NT2/D1 (cell line): ENCODE measurements at regions not wholly inside any gene's neighbourhood (a gene's known extent, or its start where the extent isn't known, plus 50 kb on each side); places are given as distances from the start of the nearest gene placed in this dataset.

Experiments
- SUZ12 ChIP-seq: IDR thresholded peaks from 2 replicates; pipeline ENCODE4 v1.6.1; 2011; ENCODE audit not compliant: insufficient read length, insufficient read depth; ENCODE audit errors: extremely low read depth
- YY1 ChIP-seq: IDR thresholded peaks from 2 replicates; pipeline ENCODE4 v1.6.1; 2011; ENCODE audit not compliant: insufficient read length, insufficient read depth
- ZNF274 ChIP-seq: IDR thresholded peaks from 2 replicates; pipeline ENCODE4 v1.6.1; 2011; ENCODE audit warnings: mild to moderate bottlenecking, low read depth, low read length

DNA sequence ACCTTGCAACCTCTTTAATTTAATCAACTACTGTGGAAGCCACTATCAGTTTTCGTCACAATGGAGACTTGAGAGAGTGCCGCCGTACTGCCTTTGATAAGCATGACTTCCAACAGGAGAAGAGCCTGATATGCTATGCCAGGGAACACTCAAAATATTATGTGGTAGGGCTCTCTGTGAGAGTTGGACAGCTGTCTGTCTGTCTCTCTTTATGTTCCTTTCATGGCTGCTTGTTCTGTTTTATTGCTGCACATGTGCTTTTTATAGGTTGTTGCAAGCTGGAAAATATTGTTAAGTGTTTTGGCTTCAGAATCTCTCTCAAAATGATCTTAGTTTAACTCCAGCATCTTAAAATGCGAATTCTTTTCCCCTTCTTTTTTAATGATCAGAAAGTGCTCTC, 249.4 kb upstream of the RARB start:
- TF ChIP-seq YY1 = no peak
- TF ChIP-seq SUZ12 = no peak
- no peak for TF ChIP-seq ZNF274
